ENCODE measurements at regions not wholly inside any gene's neighbourhood (a gene's known extent, or its start where the extent isn't known, plus 50 kb on each side); places are given as distances from the start of the nearest gene placed in this dataset.

DNA sequence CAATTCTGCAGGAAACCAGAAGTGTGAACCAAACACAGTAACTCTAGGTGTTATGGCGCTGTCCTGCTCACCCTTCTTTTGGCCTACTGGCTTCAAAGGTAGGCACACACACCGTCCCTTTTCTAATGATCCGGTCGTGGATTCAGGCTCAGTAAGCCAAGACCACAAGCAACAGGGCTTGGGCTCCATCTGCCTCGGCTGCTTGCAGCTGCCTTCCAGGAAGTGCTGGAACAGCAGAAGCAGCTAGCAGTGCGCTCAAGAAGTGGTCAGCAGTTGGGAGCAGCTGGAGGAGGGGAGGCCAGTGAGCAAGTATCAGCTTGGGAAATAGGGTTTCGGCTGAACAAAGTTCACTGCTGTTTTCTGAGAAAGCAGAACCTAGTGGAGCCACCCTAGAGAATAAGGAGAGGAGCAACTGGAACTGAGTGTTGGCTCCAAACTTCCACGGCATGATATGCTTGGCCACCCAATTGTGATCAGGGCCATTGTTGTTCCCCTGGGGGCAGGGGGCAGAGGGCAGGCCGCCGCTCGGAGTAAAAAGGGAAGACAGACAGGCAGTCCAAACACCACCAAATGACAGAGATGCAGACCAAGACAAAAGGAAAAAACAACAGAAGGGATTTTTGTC lies 173.4 kb downstream of the TOMM20 start:
- Histone ChIP-seq H3K27ac (ENCODE audit: low read length) (no peak overlapping the region), H3K27me3 (ENCODE audit: insufficient read depth, low read depth, low read length) (no peaks in the 10 kb centered on the region), H3K9me3 (ENCODE audit: low read length) (no peaks in the 10 kb centered on the region), H3K36me3 (ENCODE audit: insufficient read depth, low read length) (no peaks in the 10 kb centered on the region), H3K4me2 (ENCODE audit: low read length) (no peak overlapping the region), H3K4me3 (ENCODE audit: low read length) (no peak overlapping the region), H3F3A (ENCODE audit: insufficient read depth, low read length, poor library complexity, severe bottlenecking) (no peaks in the 10 kb centered on the region), H3K9me2 (ENCODE audit: insufficient read depth, low read length) (no peaks in the 10 kb centered on the region), H4K20me1 (ENCODE audit: insufficient read depth) (no peaks in the 10 kb centered on the region), H3K9ac (ENCODE audit: low read length) (no peak overlapping the region), H3K79me2 (replicated peaks; ENCODE audit: insufficient read depth, low read length) (no peaks in the 10 kb centered on the region), H2AFZ (ENCODE audit: low read depth, low read length) (no peak overlapping the region)
- TF ChIP-seq RAD21 (conservative IDR thresholded peaks at IDR 0.05): no peak
- TF ChIP-seq, protein P1, sequence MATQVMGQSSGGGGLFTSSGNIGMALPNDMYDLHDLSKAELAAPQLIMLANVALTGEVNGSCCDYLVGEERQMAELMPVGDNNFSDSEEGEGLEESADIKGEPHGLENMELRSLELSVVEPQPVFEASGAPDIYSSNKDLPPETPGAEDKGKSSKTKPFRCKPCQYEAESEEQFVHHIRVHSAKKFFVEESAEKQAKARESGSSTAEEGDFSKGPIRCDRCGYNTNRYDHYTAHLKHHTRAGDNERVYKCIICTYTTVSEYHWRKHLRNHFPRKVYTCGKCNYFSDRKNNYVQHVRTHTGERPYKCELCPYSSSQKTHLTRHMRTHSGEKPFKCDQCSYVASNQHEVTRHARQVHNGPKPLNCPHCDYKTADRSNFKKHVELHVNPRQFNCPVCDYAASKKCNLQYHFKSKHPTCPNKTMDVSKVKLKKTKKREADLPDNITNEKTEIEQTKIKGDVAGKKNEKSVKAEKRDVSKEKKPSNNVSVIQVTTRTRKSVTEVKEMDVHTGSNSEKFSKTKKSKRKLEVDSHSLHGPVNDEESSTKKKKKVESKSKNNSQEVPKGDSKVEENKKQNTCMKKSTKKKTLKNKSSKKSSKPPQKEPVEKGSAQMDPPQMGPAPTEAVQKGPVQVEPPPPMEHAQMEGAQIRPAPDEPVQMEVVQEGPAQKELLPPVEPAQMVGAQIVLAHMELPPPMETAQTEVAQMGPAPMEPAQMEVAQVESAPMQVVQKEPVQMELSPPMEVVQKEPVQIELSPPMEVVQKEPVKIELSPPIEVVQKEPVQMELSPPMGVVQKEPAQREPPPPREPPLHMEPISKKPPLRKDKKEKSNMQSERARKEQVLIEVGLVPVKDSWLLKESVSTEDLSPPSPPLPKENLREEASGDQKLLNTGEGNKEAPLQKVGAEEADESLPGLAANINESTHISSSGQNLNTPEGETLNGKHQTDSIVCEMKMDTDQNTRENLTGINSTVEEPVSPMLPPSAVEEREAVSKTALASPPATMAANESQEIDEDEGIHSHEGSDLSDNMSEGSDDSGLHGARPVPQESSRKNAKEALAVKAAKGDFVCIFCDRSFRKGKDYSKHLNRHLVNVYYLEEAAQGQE (IDR thresholded peaks at IDR 0.05; ENCODE audit: borderline replicate concordance): no peak

DNA sequence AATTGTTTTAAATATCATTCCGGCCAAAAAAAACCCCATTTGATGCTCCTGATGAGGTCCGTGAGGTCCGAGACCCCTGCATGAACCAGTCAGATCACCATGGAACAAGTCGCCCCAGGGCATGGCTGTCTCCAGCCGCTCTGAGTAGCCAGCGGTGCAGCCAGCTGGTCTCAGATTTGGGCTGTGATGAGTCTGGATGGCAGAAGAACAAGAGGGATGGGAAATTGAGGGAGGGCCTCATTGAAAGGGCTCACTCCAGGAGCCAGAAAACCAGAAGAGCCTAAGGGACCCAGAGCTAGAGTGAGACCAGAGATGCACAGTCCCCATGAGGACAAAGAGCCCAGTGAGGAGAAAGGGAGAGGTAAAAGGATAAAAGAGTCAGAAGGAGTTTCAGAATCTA lies 174.0 kb downstream of the TOMM20 start:
- H3K79me2 ChIP-seq (replicated peaks; ENCODE audit: insufficient read depth, low read length): no peaks in the 10 kb centered on the region
- H3K36me3 ChIP-seq (ENCODE audit: insufficient read depth, low read length): no peaks in the 10 kb centered on the region
- H3K4me2 ChIP-seq (ENCODE audit: low read length): no peak overlapping the region
- no peaks in the 10 kb centered on the region for H3K9me3 ChIP-seq (ENCODE audit: low read length)
- no peaks in the 10 kb centered on the region for H4K20me1 ChIP-seq (ENCODE audit: insufficient read depth)
- no peaks in the 10 kb centered on the region for H3F3A ChIP-seq (ENCODE audit: insufficient read depth, low read length, poor library complexity, severe bottlenecking)
- no peak overlapping the region for H3K4me3 ChIP-seq (ENCODE audit: low read length)
- H2AFZ ChIP-seq (ENCODE audit: low read depth, low read length): no peak overlapping the region
- H3K27ac ChIP-seq (ENCODE audit: low read length): no peak overlapping the region
- no peak overlapping the region for H3K9ac ChIP-seq (ENCODE audit: low read length)
- H3K9me2 ChIP-seq (ENCODE audit: insufficient read depth, low read length): no peaks in the 10 kb centered on the region
- no peaks in the 10 kb centered on the region for H3K27me3 ChIP-seq (ENCODE audit: insufficient read depth, low read depth, low read length)
- TF ChIP-seq SMC3 (conservative IDR thresholded peaks at IDR 0.05; ENCODE audit: poor library complexity) (no peak), RAD21 (conservative IDR thresholded peaks at IDR 0.05) (no peak), TAF1 (IDR thresholded peaks at IDR 0.05; ENCODE audit: low read depth) (no peak), CTCF (IDR thresholded peaks at IDR 0.05; ENCODE audit: poor library complexity, severe bottlenecking) (no peak), EZH2 (IDR thresholded peaks at IDR 0.05; ENCODE audit: borderline replicate concordance, insufficient read depth, low read length, poor library complexity, severe bottlenecking) (no peak), MXI1 (conservative IDR thresholded peaks at IDR 0.05; ENCODE audit: poor library complexity, severe bottlenecking) (no peak), POLR2AphosphoS5 (IDR thresholded peaks at IDR 0.05) (no peak), EP300 (conservative IDR thresholded peaks at IDR 0.05; ENCODE audit: poor library complexity, severe bottlenecking) (no peak)
- TF ChIP-seq, protein P1 (IDR thresholded peaks at IDR 0.05; ENCODE audit: borderline replicate concordance): no peak

All from neural cell (in vitro differentiated cells).